Lower lobe of right lung (tissue), 2 donors: ENCODE measurements at regions not wholly inside any gene's neighbourhood (a gene's known extent, or its start where the extent isn't known, plus 50 kb on each side); places are given as distances from the start of the nearest gene placed in this dataset.

Experiments
- ATAC-seq, 2 donors: fragments of 200-7000 bp; cut with Tn5 transposase; one replicate each; pipeline ENCODE4 v1.9.1; 2020 to 2022; ENCODE audit warnings: mild to moderate bottlenecking in 2 of 2, moderate library complexity in 2 of 2
- DNase-seq: peaks from one replicate; pipeline ENCODE4 v3.0.0-alpha.2; 2020
- H3K27ac ChIP-seq: fragments of 200-600 bp; one replicate; pipeline ENCODE4 v1.8.0; 2022
- H3K27me3 ChIP-seq: fragments of 200-600 bp; one replicate; pipeline ENCODE4 v1.8.0; 2022; ENCODE audit warnings: low read depth
- H3K36me3 ChIP-seq: fragments of 200-600 bp; one replicate; pipeline ENCODE4 v1.8.0; 2022; ENCODE audit warnings: mild to moderate bottlenecking
- H3K4me1 ChIP-seq: fragments of 200-600 bp; one replicate; pipeline ENCODE4 v1.8.0; 2022
- H3K4me3 ChIP-seq: fragments of 200-600 bp; one replicate; pipeline ENCODE4 v1.8.0; 2022; ENCODE audit warnings: mild to moderate bottlenecking
- H3K9me3 ChIP-seq: fragments of 200-600 bp; one replicate; pipeline ENCODE4 v1.8.0; 2022
- intact Hi-C: fragments of 100-400 bp; cut with DNase I; formaldehyde crosslinking; loops from one replicate; pipeline ENCODE4 v1.11.0; 2022
- TF ChIP-seq, protein P1 (sequence below): fragments of 200-600 bp; IDR thresholded peaks from one replicate; pipeline ENCODE4 v1.8.0; 2022; ENCODE audit warnings: antibody characterized with exemption, mild to moderate bottlenecking
- donor health status: DM: no; HTN: yes; CAD: no; lungs with severe emphysema.

DNA sequence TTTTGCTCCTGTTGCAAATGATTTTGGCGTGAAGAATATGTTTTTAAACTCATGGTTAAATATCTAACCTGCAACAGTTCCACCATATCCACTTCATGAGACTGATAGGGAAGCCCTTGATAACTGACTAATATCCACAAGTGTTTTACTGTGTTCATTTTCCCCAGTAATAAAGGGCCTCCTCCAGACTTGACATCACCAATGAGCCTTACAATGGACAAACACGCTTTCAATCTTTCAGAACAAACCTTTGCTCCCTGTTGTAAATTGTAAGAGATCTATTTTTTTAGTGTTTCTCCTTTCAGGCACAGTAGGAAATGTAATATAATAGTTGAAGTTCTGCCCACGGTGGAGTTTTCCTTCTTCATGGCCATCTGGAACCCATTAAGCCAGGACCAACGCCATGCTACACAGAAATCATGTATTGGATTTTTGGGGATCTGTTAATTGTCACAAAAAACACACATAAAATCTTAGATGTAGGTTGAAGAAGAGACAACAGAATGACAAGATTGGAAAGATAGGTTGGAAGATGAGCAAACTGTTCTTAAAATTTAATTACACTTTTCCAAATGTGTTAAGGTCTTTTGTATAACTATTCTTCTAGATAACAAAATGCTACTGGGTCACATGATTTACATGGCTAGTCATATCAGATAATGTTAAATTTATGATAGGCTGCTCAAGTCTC is 1030.1 kb downstream of the FSTL5 start:
- DNase-seq (no peak), ATAC-seq (no peak)
- intact Hi-C loops = no loop called here
- Histone ChIP-seq H3K27me3 (no peaks in the 10 kb centered on the region), H3K36me3 (no peaks in the 10 kb centered on the region), H3K4me1 (no peaks in the 10 kb centered on the region), H3K27ac (no peak overlapping the region), H3K9me3 (peaks cover 14% of the 10 kb centered on the region), H3K4me3 (no peak overlapping the region)
- TF ChIP-seq, protein P1, sequence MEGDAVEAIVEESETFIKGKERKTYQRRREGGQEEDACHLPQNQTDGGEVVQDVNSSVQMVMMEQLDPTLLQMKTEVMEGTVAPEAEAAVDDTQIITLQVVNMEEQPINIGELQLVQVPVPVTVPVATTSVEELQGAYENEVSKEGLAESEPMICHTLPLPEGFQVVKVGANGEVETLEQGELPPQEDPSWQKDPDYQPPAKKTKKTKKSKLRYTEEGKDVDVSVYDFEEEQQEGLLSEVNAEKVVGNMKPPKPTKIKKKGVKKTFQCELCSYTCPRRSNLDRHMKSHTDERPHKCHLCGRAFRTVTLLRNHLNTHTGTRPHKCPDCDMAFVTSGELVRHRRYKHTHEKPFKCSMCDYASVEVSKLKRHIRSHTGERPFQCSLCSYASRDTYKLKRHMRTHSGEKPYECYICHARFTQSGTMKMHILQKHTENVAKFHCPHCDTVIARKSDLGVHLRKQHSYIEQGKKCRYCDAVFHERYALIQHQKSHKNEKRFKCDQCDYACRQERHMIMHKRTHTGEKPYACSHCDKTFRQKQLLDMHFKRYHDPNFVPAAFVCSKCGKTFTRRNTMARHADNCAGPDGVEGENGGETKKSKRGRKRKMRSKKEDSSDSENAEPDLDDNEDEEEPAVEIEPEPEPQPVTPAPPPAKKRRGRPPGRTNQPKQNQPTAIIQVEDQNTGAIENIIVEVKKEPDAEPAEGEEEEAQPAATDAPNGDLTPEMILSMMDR = no peak

DNA sequence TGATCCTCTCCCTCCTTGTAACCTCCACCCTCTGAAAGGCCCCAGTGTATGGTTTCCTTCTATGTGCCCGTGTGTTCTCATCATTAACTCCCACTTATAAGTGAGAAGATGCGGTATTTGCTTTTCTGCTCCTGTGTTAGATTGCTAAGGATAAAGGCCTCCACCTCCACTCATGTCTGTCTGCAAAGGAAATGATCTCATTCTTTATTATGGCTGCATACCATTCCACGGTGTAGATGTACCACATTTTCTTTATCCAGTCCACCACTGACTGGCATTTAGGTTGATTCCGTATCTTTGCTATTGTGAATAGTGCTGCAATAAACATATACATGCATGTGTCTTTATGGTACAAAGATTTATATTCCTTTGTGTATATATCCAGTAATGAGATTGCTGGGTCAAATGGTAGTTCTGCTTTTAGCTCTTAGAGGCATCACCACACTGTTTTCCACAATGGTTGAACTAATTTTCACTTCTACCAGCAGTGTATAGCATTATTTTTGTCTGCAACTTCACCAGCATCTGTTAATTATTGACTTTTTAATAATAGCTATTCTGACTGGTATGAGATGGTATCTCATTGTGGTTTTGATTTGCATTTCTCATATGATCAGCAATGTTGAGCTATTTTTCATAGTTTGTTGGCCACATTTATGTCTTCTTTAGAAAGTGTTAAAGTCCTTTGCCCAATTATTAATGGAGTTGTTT is 1030.9 kb downstream of the FSTL5 start:
- H3K4me1 ChIP-seq = no peaks in the 10 kb centered on the region
- H3K27me3 ChIP-seq = no peaks in the 10 kb centered on the region
- TF ChIP-seq, protein P1 = no peak
- no peak overlapping the region for H3K4me3 ChIP-seq
- intact Hi-C loops = no loop called here
- no peaks in the 10 kb centered on the region for H3K36me3 ChIP-seq
- peaks cover 8% of the 10 kb centered on the region for H3K9me3 ChIP-seq
- no peak overlapping the region for H3K27ac ChIP-seq
- no peak for DNase-seq
- no peak for ATAC-seq

DNA sequence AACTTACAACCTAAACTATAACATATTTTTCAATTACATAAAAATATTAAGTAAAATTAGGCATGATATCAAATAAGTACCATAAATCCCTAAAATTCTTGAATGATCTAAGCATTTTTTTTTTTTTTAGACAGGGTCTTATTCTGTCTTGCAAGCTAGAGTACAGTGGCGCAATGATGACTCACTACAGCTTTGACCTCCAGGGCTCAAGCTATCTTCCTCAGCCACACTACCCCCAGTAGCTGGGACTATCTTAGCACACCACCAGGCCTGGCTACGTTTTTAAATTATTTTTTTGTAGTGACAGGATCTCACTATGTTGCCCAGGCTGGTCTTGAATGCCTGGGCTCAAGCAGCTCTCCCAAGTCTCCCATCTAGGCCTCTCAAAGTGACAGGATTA is 1042.3 kb downstream of the FSTL5 start:
- no peaks in the 10 kb centered on the region for H3K27me3 ChIP-seq

DNA sequence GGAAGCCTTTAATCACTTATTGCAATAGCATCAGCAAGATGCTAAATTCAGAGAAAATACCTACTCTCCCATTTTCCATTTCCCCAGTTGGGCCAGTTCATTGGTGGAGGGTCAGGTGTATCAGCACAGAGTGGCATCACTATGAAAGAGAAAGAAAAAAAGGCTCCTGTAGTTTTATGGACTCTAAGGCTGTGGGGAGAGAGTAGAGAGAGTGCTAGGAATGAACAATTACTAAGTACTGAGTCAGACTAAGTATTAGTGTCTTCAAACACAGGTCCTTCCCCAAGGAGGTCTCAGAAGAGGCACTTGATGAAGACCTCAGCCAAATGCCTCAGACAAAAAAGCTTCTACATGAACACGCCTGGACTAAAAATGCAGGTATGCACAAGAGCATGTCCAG is 1061.9 kb downstream of the FSTL5 start:
- H3K27me3 ChIP-seq = no peaks in the 10 kb centered on the region
- H3K4me3 ChIP-seq = no peak overlapping the region
- H3K36me3 ChIP-seq = no peaks in the 10 kb centered on the region
- TF ChIP-seq, protein P1 = no peak
- ATAC-seq = peak in 1 of 2 donors; percentile 34
- no peaks in the 10 kb centered on the region for H3K4me1 ChIP-seq
- H3K9me3 ChIP-seq = no peaks in the 10 kb centered on the region
- no peak for DNase-seq
- intact Hi-C loops = no loop called here
- H3K27ac ChIP-seq = no peak overlapping the region

More for the DNA sequence above, 1042.3 kb downstream of the FSTL5 start:
- Histone ChIP-seq H3K27ac (no peak overlapping the region), H3K4me3 (no peak overlapping the region), H3K9me3 (no peaks in the 10 kb centered on the region), H3K36me3 (no peaks in the 10 kb centered on the region), H3K4me1 (no peaks in the 10 kb centered on the region)
- DNase-seq (no peak), ATAC-seq (no peak)
- intact Hi-C loops = no loop called here
- TF ChIP-seq, protein P1 = no peak

DNA sequence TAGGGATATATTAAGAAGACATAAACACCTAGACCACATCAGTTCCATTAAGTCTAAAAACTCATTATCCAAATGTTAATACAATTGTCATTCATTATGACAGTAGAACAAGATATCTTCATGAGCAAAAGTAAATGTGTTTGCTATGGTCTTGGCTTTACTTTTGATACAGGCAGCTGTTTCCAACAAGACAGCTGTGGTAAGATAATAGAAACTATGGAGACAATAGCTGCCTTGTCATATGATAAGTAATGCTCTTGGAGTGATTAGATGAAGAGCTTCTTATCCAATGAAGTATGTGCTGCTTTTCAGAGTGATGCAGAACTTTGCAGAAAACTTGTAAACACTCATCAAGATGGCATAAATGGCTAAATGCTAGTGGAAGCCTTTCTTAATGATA is 1066.0 kb downstream of the FSTL5 start:
- TF ChIP-seq, protein P1 = no peak
- H3K4me1 ChIP-seq = no peaks in the 10 kb centered on the region
- no peaks in the 10 kb centered on the region for H3K27me3 ChIP-seq
- intact Hi-C loops = no loop called here
- ATAC-seq (no peak), DNase-seq (no peak)
- H3K4me3 ChIP-seq = no peak overlapping the region
- no peaks in the 10 kb centered on the region for H3K9me3 ChIP-seq
- no peak overlapping the region for H3K27ac ChIP-seq
- no peaks in the 10 kb centered on the region for H3K36me3 ChIP-seq
